ENCODE measurements at regions not wholly inside any gene's neighbourhood (a gene's known extent, or its start where the extent isn't known, plus 50 kb on each side); places are given as distances from the start of the nearest gene placed in this dataset.
"Not testable (repeated sequence)": the region's sequence is repeated elsewhere in the genome, so short reads cannot be mapped to it uniquely, and the experiment has no call there.

DNA sequence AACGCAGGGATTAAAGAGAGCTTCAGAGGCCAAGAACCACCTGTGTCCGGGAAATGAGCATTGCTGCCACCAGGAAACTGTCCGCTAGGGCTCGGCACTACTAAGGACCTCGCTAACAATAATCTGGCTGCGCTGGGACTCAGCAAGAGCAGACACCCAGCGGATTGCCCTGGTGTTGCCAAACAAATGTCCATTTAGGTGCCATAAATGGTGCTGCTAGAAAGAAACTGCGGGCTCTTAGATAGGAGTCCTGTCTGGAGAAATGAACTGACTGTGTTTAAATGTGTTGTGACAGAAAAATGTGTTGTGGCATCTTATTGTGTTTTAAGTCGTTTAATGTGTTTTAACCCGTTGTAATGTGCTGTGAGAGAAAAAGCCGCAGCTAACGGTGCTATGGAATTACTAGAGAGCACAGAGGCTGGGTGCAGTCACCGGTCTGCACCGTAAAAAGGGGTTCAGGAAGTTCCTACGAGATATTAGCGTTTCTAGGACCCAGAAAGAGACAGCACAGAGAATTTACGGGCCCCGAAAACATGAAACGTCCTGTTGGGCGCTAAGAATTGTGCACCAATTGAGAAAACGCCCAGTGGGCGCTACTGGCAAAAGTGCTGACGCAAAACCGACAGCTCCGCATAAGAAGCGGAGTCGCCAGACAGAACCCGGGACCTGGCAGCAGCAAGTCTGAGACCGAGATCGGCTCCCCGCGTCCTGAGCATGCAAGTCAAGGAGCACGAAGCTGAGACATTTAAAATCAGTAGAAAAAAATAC lies 90.6 kb downstream of the ANXA2R start:
- DNase-seq (ENCODE audit: low spot score) = peak; percentile 45

DNA sequence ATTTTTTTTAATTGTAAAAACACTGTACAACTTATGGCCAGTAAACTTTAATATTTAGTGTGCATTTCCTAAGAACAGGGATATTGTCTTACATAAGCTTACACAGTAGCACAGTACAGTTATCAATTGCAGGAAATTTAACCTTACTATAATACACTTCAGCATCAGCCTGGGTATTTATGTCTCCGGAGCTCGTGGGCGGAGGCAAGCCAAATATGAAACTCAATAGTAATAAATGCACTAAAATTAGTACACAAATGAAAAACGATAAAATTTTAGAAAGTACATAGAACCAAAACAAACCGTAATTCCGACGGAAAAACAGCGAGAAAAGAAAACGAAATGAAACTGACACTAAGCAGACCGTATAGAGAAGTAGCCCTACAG lies 91.2 kb downstream of the ANXA2R start:
- no peak for DNase-seq (ENCODE audit: low spot score)

DNA sequence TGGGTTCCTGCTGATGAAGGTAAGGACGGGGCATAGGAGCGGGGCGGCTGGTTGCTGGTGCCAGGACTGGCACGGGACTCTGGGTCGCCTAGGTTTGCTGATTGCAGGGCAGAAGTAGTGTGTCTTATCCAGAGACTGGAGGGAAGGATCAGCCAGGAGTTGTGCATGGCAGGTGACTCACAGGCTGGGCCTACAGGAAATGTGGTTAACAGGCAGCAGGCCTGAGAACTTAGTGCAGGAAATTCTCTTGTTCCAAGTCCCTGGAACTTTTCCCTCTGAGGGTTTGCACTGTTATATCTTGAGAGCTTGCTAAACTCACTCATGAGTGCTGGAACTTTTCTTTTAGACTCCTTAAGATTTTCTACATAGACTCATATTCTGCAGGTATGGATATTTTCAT lies 95.1 kb downstream of the ANXA2R start:
- no peak for DNase-seq (ENCODE audit: low spot score)

DNA sequence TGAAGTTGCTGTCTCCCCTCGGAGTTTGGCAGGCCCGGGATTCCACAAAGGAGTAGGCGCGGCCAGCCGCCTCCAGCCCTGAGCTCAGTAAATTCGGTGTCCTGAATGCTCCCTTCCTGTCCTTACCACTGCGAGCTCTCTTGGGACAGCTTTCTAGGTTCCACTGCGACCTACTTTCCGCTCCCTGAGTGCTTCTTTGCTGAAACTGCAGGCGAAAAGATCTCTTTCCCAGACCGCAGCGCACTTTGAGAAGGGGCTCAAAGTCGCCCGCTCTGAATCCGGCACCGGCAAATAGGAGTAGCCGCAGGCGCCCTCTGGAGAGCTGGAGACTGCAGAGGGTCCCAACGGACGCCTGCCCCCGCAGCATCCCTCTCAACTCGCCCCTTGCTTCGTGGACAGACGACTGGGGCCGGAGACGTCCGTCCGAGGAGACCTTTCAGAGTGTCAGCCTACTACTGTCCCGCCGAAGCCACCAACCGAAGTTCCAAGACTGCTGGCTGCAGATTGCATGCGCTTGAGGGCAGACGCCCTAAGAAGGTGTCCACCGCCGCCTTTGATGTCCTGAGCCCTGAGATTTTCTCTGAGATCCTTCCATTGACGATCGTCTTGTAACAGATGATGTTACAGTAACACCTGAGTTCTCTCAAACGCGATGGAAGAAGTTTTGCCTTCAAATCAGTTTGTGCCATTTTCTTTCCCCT lies 96.0 kb downstream of the ANXA2R start:
- DNase-seq (ENCODE audit: low spot score) = no peak

DNA sequence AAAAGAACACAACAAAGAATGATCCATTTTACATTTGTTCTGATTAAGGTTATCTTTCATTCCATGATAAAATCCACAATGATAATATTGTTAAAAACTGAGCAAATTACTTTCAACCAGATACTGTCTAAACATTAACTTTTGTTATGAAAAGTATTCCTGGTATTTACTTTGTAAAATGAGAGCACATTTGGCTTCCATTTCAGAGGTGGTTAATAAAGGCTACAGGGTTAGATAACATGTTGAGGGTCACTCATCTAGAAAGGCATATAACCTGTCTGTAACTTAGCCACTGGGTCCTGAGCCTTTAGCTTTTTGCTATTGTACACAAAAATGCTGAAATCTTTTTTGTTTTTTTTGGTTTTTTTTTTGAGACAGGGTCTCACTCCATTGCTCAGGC lies 99.3 kb downstream of the ANXA2R start:
- no peak for DNase-seq (ENCODE audit: low spot score)

DNA sequence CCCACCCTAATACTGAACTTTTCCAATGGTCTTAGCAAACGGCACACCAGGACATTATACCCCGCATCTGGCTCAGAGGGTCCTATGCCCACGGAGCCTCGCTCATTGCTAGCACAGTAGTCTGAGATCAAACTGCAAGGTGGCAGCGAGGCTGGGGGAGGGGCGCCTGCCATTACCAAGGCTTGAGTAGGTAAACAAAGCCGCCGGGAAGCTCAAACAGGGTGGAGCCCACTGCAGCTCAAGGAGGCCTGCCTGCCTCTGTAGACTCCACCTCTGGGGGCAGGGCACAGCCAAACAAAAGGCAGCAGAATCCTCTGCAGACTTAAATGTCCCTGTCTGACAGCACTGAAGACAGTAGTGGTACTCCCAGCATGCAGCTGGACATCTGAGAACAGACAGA lies 108.1 kb downstream of the ANXA2R start:
- DNase-seq (ENCODE audit: low spot score) = not testable (repeated sequence)

DNA sequence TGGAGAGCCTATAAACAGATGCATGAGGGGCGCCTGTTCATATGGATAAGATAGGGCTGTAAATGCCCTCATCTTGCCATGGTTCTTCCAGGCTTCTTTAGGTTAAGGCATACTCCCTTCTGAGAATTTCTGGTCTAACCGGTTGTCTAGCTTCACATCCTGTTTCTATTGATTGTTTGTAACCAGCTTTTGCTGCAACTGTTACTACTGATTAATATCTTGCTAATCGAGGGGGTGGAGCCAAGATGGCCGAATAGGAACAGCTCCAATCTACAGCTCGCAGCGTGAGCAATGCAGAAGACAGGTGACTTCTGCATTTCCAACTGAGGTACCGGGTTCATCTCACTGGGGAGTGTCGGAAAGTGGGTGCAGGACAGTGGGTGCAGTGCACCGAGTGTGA lies 108.7 kb downstream of the ANXA2R start:
- not testable (repeated sequence) for DNase-seq (ENCODE audit: low spot score)

DNA sequence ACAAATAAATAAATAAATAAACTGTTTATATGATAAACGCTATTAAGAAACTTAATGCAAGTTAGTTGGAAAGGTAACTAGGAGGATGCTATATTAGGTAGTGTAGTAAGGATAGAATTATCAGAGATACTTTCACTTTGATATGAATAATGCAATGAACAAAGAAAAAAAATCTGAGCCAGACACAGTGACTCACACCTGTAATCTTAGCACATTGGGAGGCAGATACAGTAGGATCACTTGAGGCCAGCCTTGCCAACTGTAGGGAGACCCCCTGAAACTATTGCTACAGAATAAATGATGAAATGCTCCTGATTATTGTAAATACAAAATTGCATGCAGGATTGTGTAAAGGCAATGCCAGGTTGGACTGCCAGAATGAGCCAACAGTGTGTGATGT lies 109.2 kb downstream of the ANXA2R start:
- no peak for DNase-seq (ENCODE audit: low spot score)

DNA sequence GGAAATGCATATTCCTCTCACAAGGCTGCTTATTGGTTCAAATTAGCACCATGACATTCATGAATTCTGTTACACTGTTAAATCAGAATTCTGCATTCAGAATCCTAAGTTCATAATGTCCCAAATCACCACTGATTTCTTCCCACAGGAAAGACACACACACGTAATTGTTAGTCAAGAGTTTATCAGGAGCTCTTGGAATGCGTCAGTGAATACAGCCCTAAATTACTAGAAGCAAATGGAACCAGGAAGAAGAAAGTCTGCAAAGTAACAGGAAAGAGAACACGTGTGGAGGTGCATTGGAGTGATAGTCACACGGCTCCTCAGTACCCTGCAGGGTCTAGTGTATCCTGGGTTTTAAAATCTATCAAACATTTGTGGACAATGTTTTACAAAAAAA lies 110.2 kb downstream of the ANXA2R start:
- no peak for DNase-seq (ENCODE audit: low spot score)

DNA sequence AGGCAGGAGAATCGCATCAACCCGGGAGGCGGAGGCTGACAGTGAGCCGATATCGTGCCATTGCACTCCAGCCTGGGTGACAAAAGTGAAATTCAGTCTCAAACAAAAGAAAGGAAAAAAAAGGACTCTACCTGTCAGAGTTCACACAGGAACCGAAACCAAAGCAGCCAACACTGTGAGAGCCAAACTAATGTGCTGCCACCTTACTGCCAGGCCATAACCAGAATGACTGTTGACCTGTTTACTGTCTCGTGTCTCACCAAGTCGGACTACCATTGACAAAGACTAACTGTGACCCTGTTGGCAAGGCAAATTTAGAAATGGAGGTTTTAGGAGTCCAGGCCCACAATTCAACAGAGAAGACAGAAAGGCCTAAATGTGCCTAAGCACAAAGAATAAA lies 112.4 kb downstream of the ANXA2R start:
- DNase-seq (ENCODE audit: low spot score) = no peak

DNA sequence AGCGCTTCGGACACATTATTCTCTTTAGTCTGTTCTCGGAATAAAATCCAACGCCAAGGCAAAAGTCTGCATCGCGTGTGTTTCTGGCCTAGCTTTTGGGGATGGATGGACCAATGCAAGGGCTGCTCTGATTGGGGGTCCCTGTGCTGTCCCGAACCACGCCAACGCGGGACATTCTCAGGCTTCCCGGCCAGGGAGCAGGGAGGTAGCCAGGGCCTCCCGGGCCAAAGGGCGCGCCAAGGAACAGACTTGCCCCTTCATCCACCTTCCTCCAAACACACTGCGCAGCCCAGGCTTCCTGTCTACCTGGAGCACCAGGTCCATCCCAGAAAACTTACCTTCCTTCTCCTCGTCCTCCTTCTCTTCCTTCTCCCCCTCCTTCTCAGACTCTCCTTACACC lies 113.0 kb upstream of the SELENOP start:
- DNase-seq (ENCODE audit: low spot score) = no peak

DNA sequence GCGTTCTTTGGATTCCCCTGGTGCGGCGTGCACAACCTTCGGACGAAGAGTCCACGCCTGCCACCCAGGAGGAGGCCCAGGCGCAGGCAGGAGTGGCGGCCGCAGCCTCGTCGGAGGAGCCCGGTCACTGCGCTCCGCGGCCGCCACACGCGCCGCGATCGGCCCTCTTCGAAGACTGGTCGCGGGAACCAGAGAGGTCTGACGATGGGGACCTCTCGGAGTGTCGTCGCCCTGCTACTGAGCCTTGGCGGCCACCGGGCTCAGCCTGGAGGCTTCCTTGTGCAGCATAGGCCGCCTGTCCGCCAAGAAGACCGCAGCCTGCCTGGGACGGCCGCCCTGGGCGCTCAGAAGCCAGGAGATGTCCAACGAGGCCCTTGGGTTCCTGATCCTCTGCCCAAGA lies 112.5 kb upstream of the SELENOP start:
- DNase-seq (ENCODE audit: low spot score) = no peak

DNA sequence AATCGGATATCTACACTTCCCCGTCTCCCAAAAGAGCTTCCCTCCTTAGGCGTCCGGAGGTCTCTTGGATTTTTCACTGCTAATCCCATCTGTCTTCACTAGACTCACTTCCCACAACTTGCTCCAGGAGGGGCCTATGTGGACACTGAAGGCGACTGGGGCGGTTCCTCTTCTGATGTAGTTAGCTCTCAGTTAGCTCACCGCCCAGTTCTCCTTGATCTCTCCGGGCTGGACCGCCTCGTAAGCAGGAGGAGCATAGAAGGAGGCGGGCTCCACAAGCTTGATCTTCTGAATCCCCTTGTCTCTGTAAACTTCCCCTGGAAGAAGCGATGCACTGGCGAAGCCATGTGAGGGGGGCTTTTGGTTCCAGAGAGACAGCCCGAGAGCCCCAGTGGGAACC lies 112.0 kb upstream of the SELENOP start:
- no peak for DNase-seq (ENCODE audit: low spot score)

DNA sequence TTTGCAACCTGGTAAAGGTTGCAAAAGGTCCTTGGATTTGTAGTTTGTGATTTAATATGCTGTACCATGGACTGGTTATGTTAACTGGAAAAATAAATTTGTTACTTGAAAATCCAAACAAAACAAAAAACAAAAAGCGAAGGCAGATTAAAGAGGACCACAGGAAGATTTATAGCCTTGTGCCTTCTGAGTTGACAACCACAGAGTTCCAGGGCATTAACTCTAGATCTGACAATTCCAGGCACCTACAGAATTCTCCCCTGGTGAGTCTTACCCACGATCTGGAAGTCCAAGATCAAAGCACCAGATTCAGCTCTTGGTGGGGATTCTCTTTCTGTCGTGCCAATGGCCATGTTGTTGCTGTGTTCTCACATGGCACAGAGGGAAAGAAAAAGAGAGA lies 107.9 kb upstream of the SELENOP start:
- DNase-seq (ENCODE audit: low spot score) = no peak

DNA sequence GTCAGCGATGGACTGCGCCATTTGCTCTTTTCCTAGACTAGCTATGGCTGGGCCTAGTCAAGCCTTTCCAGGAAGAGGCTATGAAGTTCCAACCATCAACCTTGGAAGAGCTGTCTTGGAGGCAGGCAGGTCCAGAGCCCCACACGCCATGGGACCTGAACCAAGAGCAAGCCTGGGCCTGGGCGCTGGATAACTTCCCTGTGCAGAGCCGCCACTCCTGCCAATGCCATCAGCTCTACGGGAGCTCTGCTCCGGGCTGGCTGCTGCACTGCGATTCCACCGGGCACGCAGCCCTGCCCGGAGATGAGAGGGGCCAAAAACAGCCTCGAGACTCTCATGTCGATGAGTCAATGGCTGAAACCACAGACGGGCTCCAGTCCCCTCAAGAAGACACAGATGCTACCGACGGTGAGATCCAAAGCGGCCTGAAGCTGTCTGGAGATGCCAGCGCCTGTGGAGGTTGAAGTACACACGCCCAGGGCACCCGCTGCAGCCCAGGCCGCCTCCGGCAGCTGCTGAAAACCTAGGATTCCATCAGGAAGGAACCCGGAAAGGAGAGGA lies 103.7 kb upstream of the SELENOP start:
- DNase-seq (ENCODE audit: low spot score) = no peak

DNA sequence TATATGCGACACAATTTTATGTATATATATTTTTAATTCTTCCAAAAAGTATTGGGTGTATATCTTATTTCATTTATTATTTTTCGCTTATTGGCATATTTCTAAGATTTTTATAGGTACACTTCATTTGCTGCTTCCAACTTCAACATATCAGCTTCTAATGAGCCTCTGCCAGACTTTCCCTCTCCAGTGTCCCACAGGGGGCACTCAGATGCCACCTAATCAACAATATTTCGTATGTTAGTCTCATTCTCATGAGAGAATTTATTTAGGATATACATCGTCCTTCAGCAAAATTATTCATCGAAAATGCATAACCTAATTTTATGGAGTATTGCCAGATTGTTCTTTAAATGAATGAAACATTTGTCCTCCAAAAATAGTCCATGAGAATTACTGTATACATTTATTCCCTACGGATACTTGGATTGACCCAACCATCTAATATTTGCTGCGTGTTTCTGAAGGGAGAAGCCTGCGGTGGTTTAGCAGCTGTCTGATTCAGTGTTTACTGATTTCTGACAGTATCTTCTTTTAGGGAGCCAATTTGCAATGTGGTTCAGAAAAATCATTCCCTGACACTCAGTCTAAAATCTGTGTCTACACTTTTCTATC lies 100.6 kb upstream of the SELENOP start:
- DNase-seq (ENCODE audit: low spot score) = peak; percentile 37

DNA sequence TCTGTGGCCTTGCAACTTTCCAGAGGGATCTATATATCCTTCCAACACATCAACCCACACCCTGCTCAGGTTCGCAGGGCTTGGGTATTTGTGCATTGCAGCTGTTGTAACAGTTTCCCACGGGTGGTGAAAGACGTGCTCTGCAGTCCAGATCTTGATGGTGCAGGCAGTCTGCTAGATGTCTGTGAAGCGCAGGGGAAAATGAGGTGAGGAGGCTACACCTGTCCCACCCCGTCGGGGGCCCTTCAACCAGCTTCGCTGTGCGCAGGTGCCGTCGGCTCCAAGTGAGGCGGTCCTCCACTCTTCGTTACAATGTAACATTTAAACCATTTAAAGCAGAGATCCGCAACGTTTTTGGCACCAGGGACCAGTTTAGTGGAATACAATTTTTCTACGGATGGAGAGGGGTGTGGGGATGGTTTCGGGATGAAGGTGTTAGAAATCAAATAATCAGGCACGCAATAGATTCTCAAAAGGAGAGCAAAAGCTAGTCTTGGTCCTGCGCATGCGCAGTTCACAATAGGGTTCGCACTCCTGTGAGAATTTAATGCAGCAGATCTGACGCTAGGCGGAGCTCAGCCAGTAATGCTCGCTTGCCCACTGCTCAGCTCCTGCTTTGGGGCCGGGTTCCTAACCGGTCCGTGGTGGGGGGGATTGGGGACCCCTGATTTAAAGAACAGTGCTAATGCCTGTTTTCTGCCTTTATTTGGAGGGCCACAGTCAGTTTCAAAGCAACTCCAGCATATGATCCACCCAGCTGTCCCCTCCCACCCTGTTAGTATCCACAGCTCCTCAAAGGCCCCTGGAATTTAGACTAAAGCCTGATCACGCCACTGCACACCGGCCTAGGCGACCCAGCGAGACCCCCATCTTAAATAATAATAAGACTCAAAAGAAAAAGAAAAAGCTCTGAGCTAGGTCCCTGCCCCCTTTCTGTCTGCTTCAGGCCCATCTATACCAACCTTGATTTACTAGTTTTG lies 97.1 kb upstream of the SELENOP start:
- peak; percentile 96 for DNase-seq (ENCODE audit: low spot score)

DNA sequence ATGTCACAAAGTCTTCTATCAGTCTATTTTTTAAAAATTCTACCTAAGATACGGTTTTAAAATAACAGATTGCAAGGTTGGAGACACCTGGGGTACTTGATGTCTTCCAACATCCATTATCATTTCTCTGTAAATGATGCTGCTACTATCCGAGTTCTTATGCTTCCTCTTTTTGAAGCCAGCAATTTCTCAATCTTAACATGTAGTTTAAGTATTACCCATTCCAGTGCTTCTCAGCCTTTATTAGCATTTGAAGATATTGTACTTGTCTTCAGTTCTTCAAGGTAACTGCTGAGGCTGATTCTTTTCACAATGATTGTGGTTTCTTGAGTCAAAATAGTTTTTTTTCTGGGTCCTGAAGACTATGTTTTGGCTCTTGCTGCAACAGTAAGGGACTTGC lies 96.4 kb upstream of the SELENOP start:
- DNase-seq (ENCODE audit: low spot score) = no peak

DNA sequence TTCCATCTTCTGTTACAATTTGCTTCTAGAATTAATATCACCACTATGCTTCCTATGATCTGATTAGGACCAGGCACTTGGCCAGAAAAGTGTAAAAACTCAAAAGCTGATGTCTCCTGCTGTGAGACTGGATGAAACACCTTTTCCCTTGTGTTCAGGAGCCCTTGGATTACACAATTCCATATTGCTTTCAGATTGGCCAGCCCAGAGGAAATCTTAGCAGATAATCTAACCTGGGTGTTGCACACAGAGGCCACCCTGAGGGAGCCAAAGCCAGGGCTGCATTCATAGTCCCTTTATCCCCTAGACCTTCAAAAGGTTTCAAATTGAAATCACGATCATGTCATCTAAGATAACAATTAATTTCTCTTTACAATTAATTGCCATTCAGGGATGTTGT lies 94.1 kb upstream of the SELENOP start:
- no peak for DNase-seq (ENCODE audit: low spot score)

DNA sequence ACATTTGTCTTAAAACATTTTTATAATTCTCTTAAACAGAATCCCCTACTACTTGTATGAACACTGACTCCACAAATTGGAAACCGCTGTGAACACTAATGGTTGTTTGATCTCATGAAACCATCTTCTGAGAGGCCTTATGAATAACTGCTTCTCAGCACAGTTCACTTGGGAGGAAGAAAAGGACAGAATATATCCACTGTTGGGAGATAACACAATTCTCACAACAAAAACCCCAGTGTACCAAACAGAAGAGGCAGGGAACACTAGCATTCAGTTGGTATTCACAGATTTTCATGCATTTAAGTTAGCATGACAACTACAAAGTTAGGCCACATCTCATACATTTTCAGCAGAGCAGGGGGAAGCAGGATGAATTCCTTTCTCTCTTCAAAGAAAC lies 89.0 kb upstream of the SELENOP start:
- DNase-seq (ENCODE audit: low spot score) = peak; percentile 75

DNA sequence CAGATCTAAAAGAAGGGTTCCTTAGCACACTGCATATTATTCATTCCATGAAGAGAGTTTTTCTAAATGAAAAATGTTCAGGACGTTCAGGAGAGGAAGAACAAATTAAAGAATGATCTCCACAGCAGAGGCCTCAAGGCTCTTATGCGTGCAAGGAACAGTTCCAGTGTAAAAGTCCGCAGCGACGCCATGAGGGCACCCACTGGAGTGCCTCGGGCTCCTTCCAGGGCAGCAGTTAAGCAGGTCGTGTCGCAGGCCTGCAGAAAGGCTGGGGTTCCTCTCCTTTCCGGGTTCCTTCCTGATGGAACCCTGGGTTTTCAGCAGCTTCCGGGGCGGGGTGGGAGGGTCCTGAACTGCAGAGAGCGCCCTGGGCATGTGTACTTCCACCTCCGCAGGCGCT lies 87.1 kb upstream of the SELENOP start:
- no peak for DNase-seq (ENCODE audit: low spot score)

DNA sequence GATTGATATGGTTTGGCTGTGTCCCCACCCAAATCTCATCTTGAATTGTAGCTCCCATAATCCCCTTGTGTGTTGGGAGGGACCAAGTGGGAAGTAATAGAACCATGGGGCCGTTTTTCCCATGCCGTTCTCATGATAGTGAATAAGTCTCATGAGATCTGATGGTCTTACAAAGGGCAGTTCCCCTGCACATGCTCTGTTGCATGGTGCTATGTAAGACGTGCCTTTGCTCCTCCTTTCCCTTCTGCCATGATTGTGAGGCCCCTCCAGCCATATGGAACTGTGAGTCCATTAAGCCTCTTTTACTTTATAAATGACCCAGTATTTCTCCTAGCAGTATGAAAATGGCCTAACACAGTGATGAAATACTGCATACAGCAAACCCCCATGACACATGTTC lies 84.8 kb upstream of the SELENOP start:
- no peak for DNase-seq (ENCODE audit: low spot score)
